Renal cortical epithelial cell (primary cell): ENCODE measurements at regions not wholly inside any gene's neighbourhood (a gene's known extent, or its start where the extent isn't known, plus 50 kb on each side); places are given as distances from the start of the nearest gene placed in this dataset.

ENCODE experiments used
- DNase-seq: peaks from one replicate; pipeline ENCODE4 v3.0.0-alpha.2; 2011; ENCODE audit warnings: low read depth

- DNase-seq: no peak
These were observed 139.9 kb upstream of the C14orf180 start for GRCh38 chr14:104439625-104440024.

DNA sequence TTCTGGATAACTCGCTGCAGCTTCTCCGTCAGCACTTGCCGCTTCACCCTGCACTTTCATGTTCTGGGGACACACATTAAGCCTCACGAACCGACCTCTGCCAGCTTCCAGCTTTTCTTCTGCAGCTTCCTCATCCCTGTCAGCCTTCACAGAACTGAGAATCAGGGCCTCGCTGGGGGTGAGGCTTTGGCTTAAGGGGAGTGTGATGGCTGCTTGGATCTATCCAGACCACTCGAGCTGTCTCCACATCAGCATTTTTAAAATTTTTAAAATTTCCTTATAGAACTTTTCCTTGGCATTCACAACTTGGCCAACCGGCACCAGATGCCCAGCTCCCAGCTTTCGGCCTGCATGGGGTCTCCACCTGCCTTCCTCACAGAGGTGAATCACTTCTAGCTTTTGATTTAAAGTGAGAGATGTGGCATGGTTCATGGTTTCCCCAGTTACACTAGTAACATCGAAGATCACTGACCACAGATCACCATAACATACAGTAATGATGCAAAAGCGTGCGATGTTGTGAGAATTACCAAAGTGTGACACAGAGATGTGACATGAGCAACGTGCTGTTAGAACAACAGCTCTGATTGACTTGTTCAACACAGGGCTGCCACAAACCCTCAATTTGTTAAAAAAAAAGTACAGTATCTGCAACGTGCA is 139.1 kb upstream of the C14orf180 start:
- no peak for DNase-seq

- no peak for DNase-seq
These were observed 138.1 kb upstream of the C14orf180 start for GRCh38 chr14:104441275-104442106.

DNA sequence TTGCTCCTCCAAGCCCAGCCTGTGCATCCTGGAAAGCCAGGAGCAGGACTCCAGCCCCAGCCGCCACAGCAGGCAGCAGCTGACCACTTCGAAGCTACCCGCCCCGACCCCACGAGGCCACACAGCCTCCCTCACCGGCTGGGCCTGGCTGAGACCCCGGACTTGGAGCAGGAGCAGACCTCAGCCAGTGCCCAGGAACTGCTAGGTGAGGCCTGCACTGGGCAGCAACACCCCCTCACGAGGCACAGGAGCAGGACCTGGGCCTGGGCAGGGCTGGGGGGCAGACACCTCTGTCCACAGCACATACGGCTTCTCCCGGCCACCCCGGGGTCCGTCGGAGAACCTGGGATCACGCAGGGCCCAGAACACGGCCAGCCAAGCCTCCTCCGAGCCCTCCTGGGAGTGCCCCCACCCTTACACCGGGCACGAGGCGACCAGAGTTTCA is 137.4 kb upstream of the C14orf180 start:
- DNase-seq: no peak

GRCh38 chr14:104442631-104443390 is 136.8 kb upstream of the C14orf180 start:
- no peak for DNase-seq

GRCh38 chr14:104443391-104444158 is 136.0 kb upstream of the C14orf180 start:
- no peak for DNase-seq

DNA sequence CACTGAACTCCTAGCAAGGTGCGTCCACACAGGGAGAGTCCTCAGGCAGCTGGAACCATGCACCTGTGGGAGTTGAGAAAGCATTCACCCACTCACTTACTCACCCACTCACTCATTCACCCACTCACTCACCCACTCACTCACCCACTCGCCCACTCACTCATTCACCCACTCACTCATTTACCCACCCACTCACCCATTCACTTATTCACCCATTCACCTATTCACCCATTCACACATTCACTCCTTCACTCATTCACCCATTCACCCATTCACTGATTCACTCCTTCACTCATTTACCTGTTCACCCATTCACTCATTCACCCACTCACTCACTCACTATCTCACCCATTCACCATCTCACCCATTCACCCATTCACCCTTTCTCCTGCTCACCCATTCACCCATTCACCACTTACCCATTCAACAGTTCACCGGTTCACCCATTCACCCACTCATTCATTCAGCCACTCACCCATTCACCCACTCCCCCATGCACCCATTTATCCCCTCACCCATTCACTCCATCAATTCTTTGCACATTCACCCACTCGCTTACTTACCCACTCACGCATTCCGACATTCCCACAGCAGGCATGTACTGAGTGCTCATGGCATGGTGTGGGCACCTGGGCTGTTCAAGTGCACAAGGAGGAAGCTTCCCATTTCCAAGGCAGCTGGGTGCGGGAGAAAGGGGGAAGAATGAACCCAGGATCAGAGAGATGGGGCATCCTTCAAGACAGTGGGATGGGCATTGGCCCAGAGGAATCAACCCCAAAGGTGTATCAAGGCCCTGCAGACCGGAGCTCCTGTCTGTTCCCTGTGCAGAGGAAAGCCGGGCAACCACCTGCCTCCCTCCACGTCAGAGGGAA is 135.2 kb upstream of the C14orf180 start:
- no peak for DNase-seq

- DNase-seq: no peak
These were observed 134.5 kb upstream of the C14orf180 start for GRCh38 chr14:104445086-104445485.

GRCh38 chr14:104445832-104446381 is 133.7 kb upstream of the C14orf180 start:
- DNase-seq: no peak

- no peak for DNase-seq
These were observed 133.0 kb upstream of the C14orf180 start for GRCh38 chr14:104446611-104447010.

DNA sequence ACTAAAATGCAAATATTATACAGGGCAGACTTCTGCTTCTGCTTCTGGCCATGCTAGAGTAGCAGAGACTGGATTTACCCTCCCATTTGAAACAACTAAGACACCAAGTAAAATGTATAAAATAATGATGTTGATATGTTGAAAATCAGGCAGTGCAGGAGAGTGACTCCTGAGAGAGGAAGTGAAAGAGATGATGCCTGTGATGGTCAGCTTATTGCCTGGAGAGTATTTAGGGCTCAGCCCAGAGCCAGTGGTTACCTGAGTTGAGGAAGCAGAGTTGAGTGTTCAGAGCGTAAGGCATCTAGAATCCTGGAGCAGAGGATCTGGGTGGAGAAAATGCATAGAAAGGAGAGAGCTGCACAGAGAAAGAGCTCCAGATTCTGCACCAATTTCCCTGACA is 131.8 kb upstream of the C14orf180 start:
- no peak for DNase-seq

- no peak for DNase-seq
These were observed 131.2 kb upstream of the C14orf180 start for GRCh38 chr14:104448321-104448720.

DNA sequence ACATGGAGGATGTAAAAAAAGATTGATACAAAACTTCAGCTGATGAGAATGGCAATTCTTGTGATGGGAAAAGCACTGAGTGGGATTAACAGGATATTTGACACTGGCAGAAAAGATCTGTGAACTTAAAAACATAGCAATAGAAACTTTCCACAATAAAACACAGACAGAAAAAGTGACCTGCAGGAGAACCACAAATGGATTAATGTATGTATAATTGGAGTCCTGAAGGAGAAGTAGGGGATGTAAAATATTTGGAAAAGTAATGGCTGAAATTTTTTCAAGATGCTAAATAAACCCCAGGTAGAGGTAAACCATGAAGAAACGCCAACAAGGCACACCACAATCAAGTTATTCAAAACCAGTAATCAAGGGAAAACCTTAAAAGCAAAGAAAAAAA is 130.8 kb upstream of the C14orf180 start:
- DNase-seq: no peak

- no peak for DNase-seq
These were observed 128.7 kb upstream of the C14orf180 start for GRCh38 chr14:104450811-104451401.

GRCh38 chr14:104451474-104451873 is 128.1 kb upstream of the C14orf180 start:
- DNase-seq: no peak

- no peak for DNase-seq
These were observed 120.7 kb upstream of the C14orf180 start for GRCh38 chr14:104458845-104459244.

DNA sequence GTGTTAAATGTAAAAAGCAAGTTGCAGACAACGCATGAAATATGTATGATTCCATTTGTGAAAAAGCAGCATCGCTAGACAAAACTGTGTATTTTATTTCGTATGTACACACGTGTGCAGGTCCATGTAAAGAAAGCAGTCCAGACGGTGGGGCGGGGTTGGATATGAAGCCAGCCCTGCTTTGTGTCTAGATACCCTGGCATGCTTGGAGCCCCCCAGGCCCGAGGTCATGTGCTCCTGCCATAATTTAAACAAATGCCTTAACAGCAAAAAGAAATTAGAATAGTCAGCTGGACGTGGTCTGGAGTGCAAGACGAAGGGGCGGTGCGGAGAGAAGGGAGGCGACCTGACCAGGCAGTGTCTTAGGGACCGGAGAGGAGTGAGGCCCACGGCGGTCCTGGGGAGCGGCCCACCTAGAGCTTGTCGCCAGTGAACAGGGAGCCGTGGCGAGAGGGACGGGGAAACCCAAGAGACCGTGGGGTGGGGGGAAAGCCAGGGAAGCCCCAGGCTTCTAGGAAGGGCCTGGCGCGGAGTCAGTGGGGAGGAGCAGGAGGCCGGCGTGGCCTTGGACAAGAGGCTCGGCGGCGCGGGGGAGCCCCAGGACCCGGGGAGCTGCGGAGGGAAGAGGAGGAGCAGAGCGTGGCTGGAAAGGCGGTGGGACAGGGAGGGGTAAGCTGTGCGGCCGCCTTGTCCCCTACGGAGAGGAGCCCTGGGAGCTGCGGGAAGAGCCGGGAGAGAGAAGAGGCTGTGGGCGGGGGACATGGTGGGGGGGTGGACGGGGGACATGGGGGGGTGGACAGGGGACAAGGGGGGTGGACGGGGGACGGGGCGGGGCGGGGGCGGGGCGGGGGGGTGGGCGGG is 118.5 kb upstream of the C14orf180 start:
- no peak for DNase-seq

DNA sequence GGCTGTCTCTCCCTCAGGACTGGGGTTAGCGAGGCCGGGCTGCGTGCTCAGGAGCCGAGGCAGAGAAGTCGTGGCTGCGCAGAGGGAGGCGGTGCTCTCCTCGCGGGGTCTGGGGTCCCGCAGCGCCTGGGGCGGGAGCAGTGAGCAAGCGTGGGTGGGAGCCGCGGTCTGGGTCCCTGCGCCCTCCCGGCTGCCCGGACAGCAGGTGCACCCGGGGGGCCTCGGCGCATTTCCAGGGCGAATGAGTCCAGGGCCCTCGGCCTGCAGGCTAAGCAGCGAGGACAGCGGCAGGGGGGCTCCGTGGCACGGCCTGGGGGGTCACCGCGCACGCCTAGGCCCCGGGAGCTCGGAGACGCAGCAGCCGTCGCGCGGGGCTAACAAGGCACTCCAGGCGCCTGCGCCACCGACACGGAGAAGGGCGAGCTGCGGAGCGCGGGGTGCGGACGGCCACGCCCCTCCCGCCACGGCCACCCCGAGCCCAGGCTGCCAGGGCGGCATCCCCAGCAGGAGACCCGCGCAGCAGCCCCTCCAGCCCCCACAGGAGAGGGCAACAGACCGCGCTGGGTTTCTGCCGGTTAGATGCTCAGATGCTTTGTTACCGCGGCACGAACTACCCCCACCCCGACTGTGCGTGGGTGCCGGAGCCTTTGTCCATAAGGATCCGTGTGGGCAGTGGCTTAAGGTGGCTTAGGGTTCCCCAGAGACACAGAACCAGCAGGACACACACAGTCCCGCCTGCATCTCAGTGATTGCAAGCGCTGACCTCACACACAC is 117.7 kb upstream of the C14orf180 start:
- DNase-seq: no peak
